HG03103 (cell line): ENCODE measurements at regions not wholly inside any gene's neighbourhood (a gene's known extent, or its start where the extent isn't known, plus 50 kb on each side); places are given as distances from the start of the nearest gene placed in this dataset.

Experiments used
- ATAC-seq: cut with Tn5 transposase; IDR thresholded peaks from one replicate; pipeline ENCODE4 v1.9.1; 2021; ENCODE audit warnings: low read depth; ENCODE audit not compliant: unreplicated experiment

- no peak for ATAC-seq
Observed at GRCh38 chr6:40274058-40274457, 313.1 kb downstream of the LRFN2 start.

DNA sequence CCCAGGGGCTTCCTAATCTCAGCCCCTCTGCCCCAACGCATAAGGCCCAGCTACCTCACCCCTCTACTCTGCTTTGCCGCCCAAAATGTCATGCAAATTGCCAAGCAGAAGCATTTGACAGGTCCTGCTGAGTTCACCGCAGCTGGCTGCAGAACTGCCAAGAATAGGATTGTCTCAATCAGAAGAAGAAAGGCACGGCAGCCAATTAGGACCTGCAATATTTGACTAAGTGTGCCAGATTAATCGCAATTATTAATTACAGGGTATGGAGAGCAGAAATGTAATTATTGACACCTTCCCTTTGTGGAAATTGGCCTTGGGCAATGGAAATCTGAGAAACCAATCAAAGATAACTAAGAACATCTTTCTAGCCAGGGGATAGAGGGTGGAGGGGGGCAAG, 318.6 kb downstream of the LRFN2 start:
- no peak for ATAC-seq

GRCh38 chr6:40268166-40268565, 319.0 kb downstream of the LRFN2 start:
- no peak for ATAC-seq

GRCh38 chr6:40265615-40266014, 321.5 kb downstream of the LRFN2 start:
- ATAC-seq = no peak

GRCh38 chr6:40263970-40264369, 323.2 kb downstream of the LRFN2 start:
- no peak for ATAC-seq

DNA sequence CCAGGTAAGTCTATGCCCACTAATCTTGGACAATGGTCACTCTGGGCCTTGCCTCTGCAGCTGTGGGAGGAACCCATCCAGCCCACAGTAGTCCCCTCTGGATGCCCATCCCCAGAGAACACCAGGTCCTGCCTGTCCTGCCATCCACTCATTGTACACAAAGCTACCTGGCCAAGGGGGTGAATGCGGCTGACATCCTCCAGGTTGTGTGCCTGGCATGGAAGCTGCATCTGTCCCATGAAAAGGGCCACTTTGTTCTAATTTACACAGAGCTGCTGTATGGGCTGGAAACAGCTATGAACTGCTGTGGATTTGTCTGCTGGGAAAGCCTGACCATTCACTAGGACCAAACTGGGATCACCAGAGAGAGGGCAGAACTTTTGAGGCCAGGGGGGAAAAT, 324.8 kb downstream of the LRFN2 start:
- ATAC-seq = no peak

GRCh38 chr6:40258531-40258930, 324.3 kb upstream of the MOCS1 start:
- no peak for ATAC-seq

- no peak for ATAC-seq
Observed at GRCh38 chr6:40256831-40257230, 322.6 kb upstream of the MOCS1 start.

GRCh38 chr6:40256224-40256623, 322.0 kb upstream of the MOCS1 start:
- ATAC-seq = no peak

DNA sequence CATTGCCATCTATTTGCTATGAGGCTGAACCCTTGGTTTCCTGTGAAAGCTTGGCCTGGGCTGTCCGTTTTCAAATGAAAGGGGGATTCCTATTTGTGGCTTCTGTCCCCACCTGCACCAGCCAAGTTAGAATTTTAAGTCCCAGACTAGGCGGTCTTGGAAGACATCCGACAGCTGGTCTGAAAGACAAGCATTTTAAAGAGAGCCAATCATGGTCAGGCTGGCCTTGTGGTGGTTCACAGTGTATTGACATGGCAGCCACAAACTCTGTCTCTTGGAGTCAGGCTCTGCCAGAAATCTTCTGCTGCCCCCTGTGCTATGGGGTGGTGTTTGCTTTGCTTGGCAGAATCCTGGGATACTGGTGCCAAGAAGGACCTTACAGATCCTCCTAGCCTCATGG, 319.2 kb upstream of the MOCS1 start:
- ATAC-seq = no peak

DNA sequence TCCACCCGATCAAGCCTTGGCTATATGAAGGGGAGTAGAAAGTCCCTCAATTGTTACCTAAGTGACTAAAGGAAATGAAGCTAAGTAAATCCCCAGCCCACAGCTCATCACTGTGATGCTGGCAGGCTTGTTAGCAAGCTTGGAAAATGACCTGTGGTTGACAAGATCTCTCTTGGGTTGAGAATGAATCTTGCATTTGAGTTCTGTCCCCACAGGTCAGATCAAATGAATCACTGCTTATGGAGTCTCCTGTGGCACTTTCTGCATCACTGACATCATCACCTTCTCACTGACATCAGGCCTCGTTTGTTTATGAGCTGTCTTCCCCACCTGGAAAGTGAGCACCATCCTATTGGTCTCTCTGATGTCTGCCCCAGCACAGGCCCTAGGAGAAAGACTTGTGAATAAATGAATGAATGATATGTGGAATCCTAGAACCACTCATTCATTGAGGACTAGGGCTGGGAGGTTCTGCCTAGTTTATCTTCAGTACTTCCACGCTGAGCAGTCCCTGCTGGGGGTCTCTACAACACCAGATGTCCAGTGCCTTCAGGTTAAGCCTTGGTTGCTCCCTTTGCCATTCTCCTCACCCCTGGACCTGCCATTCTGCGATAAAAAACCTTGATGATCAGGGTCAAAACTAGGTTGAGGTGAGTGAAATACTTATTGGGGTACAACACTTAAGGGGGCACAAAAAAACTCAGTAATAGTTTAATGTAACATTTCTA, 318.4 kb upstream of the MOCS1 start:
- no peak for ATAC-seq

- ATAC-seq = no peak
Observed at GRCh38 chr6:40251637-40252300, 317.5 kb upstream of the MOCS1 start.

DNA sequence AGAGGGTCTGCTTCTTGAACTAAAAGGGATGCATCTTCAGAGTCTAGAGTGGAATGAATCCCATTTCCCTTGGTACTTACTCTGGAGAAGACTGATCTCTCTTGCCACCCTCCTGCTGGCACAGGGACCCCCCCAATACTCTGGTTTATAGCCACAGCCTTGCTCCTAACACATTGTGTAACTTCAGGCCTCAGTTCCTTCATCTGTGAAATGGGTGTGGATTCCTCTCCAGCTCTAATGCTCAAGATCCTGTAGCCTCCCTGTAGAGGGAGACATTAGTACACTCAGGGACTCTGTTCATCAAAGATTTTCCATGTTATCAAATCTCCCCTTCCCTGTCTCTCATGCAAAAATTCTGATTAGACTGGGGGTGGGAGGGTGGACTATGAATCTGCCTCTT, 315.7 kb upstream of the MOCS1 start:
- no peak for ATAC-seq

DNA sequence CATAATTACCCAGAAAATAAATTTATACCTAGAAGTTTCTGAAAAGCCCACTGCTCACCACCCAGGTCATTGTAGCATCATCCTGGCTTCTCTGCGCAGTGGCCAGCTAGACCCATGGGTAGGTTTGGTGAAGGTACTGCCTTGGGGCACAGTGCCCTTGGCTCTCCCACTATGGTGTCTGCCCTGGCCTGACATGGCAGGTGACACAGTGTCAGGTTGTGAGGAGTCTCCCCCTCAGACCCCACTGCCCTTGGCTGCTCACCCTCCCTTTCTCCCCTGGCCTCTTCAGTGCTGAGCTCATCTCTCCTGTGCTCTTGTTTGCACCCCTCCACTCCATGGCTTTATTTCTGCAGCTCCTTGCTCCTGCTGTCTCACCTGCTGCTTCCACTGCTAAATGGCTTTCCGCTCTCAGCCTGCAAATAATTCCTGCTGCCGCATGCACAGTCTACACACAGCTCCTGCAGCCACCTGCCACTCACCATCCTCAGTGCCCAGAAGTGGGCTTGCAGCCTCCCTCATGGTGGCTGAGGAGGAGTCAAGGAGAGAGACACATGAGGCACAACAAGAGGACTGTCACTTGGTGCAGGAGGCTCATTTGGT, 313.4 kb upstream of the MOCS1 start:
- no peak for ATAC-seq

GRCh38 chr6:40244699-40245098, 310.4 kb upstream of the MOCS1 start:
- ATAC-seq = no peak

DNA sequence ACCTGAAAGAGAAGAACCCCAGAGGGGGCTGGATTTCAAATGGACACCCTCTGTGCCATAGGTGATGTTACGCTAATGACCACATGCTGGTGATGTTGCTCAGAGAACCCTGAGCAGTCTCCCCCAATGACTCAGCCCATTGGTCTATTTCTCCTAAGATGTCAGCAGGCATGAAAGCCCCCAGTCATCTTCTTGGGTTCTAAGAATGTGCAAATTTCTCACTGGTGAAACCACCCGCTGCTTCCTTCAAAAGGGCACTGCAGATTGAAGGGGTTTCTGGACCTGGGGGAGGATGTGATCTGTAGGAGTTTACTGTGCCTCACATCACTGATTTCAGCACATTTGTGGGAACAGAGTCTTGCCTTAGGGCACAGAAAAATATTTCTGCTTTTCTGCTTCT, 298.4 kb upstream of the MOCS1 start:
- ATAC-seq = no peak

GRCh38 chr6:40227735-40228134, 293.5 kb upstream of the MOCS1 start:
- no peak for ATAC-seq

DNA sequence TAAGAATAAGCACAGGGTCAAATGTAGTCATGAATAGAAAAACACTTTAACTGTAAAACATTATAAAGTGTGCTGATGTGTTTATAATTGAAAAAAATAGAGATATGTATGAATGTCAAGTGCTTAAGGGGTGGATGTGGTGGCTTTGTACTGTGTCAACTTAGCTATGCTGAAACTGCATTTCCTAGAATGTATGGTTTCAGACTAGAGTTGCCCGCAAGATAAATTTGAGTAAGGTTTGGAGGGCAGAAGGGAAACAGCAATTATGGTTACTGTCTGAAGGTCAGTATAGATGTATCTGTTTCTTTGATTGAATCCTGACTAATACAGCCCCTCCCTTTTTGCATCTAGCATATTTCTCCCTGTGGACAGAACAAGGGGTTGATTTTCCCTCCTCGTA, 288.1 kb upstream of the MOCS1 start:
- ATAC-seq = no peak

DNA sequence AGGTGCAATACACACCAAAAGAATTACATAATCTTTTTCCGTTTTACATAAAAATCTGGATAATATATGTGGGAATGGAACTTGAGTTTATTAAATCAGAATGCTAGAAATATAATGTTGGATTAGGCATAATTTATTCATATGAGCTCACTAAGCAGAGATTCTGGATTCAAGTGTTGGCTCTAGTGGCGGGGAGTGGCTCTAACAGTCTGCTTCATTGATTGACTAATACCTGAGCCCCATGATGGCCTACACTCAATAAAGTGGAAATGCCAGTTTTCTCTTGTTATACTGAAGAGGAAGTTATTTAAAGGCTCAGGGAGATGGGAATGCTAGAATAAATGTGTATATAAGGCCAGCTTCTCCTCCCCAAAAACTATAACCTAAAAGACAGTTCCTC, 285.5 kb upstream of the MOCS1 start:
- no peak for ATAC-seq

GRCh38 chr6:40210628-40211056, 276.4 kb upstream of the MOCS1 start:
- no peak for ATAC-seq

DNA sequence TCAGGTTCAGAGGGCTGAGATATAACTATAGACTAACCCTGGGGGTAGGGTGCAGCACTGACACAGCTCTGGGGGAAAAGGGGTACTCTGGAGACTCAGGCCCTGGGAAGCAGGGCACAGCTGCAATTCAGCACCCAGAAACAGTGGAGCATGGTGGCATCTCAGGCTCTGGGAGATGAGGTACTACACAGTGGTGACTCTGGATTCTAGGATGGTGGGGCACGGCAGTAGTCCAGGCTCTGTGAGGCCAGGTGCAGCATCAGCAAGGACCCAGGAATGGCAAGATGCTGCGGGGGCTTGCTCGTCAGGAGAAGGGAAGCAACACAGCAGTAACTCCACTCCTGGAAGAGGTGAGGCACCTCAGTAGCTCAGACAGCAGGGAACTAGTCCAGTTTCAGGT, 271.5 kb upstream of the MOCS1 start:
- no peak for ATAC-seq

DNA sequence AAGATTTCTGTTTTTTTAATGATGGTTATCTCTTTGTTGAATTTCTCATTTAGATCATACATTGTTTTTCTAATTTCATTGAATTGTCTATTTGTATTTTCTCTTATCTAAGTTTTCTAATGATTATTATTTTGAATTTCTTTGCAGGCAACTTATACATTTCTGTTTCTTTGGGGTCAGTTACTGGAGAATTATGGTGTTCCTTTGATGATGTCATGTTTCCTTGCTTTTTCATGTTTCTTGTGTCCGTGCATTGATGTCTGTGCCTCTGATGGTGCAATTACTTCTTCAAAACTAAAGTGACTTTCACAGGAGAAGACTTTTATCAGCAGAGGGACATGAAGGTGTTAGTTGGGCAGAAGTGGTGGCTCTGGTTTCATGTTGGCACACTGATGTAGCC, 270.7 kb upstream of the MOCS1 start:
- no peak for ATAC-seq
